ENCODE measurements at regions not wholly inside any gene's neighbourhood (a gene's known extent, or its start where the extent isn't known, plus 50 kb on each side); places are given as distances from the start of the nearest gene placed in this dataset.

DNA sequence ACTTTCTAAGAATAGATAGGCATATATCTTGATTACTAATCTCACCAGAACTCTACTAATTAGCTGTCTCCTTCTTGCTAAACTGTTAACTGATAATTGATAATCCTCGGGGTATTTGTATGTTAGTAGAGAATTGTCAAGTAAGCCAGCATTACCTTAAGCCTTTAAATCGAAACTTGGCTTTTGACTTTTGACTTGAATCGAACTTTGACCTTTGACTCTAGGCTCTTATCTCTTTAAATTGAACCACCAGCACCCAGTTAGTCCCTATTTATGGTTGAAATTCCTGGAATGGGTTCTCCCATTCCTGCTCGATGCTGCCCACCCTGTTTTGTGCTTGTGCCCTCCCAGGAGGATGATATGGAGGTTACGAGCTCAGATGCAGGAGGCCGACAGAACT is 244.4 kb downstream of the TGFB2 start:
- Histone ChIP-seq H3K4me3 (no peak overlapping the region), H3K27me3 (replicated peaks in 1 of 2; ENCODE audit: control insufficient read depth in 2 of 2, insufficient read depth in 2 of 2, low read length in 1 of 2) (no peaks in the 10 kb centered on the region; a peak in 1 of 4 replicates), H4K20me1 (ENCODE audit: control insufficient read depth, insufficient read depth) (no peaks in the 10 kb centered on the region), H3K4me2 (ENCODE audit: control insufficient read depth, insufficient read depth) (no peak overlapping the region), H3K27ac (ENCODE audit: control insufficient read depth, insufficient read depth) (no peak overlapping the region), H3K79me2 (ENCODE audit: control insufficient read depth, insufficient read depth, low read length) (no peaks in the 10 kb centered on the region), H3K9me3 (replicated peaks; ENCODE audit: control insufficient read depth, insufficient read depth, low read length) (no peaks in the 10 kb centered on the region), H3K4me1 (ENCODE audit: control insufficient read depth, insufficient read depth, low read length) (no peaks in the 10 kb centered on the region), H3K36me3 (ENCODE audit: control insufficient read depth in 2 of 2, insufficient read depth in 2 of 2, low read length in 1 of 2) (no peaks in the 10 kb centered on the region), H2AFZ (ENCODE audit: control insufficient read depth, low read depth, low read length) (no peak overlapping the region), H3K9ac (ENCODE audit: control insufficient read depth, insufficient read depth, low read length) (no peak overlapping the region)
- BruUV-seq (replicated peaks), result no TSS peak
- TF ChIP-seq NR2C1 (IDR thresholded peaks at IDR 0.05), result peak; percentile 44; the same call in 1 of the 2 replicates
- TF ChIP-seq PML (IDR thresholded peaks at IDR 0.05; ENCODE audit: low read length), result no peak
- intact Hi-C loops (cut with micrococcal nuclease; ENCODE audit: unreplicated experiment), result no loop called here
- DNase-seq (ENCODE audit: low read depth, low spot score) (no peak), FAIRE-seq (no peak), ATAC-seq (no peak)
- RAD21 ChIA-PET (ENCODE audit: unreplicated experiment), result no interaction called here
- WGBS (ENCODE audit: insufficient coverage, insufficient replicate concordance, low lambda C conversion rate, missing lambda C conversion rate), result 22% methylated on average over 6 of the region's 6 CpGs
- POLR2A ChIA-PET, result no interaction called here
- CTCF ChIA-PET, result no interaction called here
- SMC1A ChIA-PET (ENCODE audit: uncharacterized antibody, unreplicated experiment), result no interaction called here
- in situ Hi-C loops (cut with MboI), result no loop called here

DNA sequence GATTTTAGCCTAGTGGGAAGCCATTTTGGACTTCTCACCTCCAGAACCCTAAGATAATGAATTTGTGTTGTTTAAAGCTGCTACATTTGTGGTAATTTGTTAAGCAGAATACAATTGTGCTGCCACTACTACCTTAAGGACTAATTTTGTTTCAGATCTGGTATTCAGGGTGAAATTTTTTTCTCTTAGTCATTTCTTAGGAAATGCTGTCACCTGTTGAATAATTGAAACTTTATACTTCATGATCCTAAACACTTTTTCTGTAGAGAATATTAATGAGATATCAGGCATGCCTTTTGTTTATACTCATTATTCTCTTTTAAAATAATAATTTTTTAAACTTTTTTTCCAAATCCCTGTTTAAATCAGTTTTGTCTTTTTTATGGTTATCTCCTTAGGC is 246.8 kb downstream of the TGFB2 start:
- H3K36me3 ChIP-seq (ENCODE audit: control insufficient read depth in 2 of 2, insufficient read depth in 2 of 2, low read length in 1 of 2), result no peaks in the 10 kb centered on the region
- intact Hi-C loops (cut with micrococcal nuclease; ENCODE audit: unreplicated experiment), result no loop called here
- H3K27me3 ChIP-seq (replicated peaks in 1 of 2; ENCODE audit: control insufficient read depth in 2 of 2, insufficient read depth in 2 of 2, low read length in 1 of 2), result no peaks in the 10 kb centered on the region; a peak in 1 of 4 replicates
- TF ChIP-seq BHLHE40 (IDR thresholded peaks at IDR 0.05; ENCODE audit: borderline replicate concordance in 1 of 2, low read depth in 2 of 2, low read length in 1 of 2), result no peak
- TF ChIP-seq HCFC1 (IDR thresholded peaks at IDR 0.05; ENCODE audit: low read length), result no peak
- TF ChIP-seq IKZF1 (conservative IDR thresholded peaks at IDR 0.05), result no peak
- no peak for TF ChIP-seq RELA (IDR thresholded peaks at IDR 0.05; ENCODE audit: borderline replicate concordance, partially characterized antibody)
- H3K9me3 ChIP-seq (replicated peaks; ENCODE audit: control insufficient read depth, insufficient read depth, low read length), result no peaks in the 10 kb centered on the region
- no peak overlapping the region for H3K4me3 ChIP-seq
- H2AFZ ChIP-seq (ENCODE audit: control insufficient read depth, low read depth, low read length), result no peak overlapping the region
- H3K4me1 ChIP-seq (ENCODE audit: control insufficient read depth, insufficient read depth, low read length), result no peaks in the 10 kb centered on the region
- in situ Hi-C loops (cut with MboI), result no loop called here
- no peaks in the 10 kb centered on the region for H4K20me1 ChIP-seq (ENCODE audit: control insufficient read depth, insufficient read depth)
- CTCF ChIA-PET, result no interaction called here
- H3K27ac ChIP-seq (ENCODE audit: control insufficient read depth, insufficient read depth), result no peak overlapping the region
- H3K9ac ChIP-seq (ENCODE audit: control insufficient read depth, insufficient read depth, low read length), result no peak overlapping the region
- no peaks in the 10 kb centered on the region for H3K79me2 ChIP-seq (ENCODE audit: control insufficient read depth, insufficient read depth, low read length)
- ATAC-seq, result no peak
- H3K4me2 ChIP-seq (ENCODE audit: control insufficient read depth, insufficient read depth), result no peak overlapping the region
- no peak for DNase-seq (ENCODE audit: low read depth, low spot score)
- BruUV-seq (replicated peaks), result no TSS peak
- POLR2A ChIA-PET, result no interaction called here
- FAIRE-seq, result no peak
- SMC1A ChIA-PET (ENCODE audit: uncharacterized antibody, unreplicated experiment), result no interaction called here
- RAD21 ChIA-PET (ENCODE audit: unreplicated experiment), result no interaction called here

All from GM12878 (cell line).